ENCODE measurements at regions not wholly inside any gene's neighbourhood (a gene's known extent, or its start where the extent isn't known, plus 50 kb on each side); places are given as distances from the start of the nearest gene placed in this dataset.

DNA sequence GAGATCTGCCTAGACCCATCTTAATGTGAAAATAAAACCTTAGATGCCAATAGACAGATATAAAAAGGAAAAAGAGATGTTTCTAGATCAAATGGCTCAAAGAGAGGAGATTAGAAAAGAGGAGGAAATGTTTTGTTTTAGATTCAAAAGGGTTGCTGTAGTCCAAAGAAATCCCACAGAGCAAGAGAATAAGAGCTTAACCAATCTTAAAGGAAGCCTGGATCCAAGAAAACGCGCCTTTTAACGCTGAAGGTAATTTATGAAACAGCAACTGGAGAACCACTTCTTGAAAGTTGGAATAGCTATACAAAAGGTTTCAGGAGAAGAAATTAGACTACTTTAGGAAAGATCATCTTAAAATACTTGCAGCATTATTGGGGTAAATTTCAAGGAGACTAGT lies 298.8 kb downstream of the BRINP2 start:
- Histone ChIP-seq H3K27ac (no peak overlapping the region), H3K9me3 (replicated peaks in 1 of 3) (no peaks in the 10 kb centered on the region), H3K4me1 (replicated peaks in 1 of 2) (no peaks in the 10 kb centered on the region), H3K36me3 (replicated peaks in 1 of 2) (no peaks in the 10 kb centered on the region), H3K27me3 (no peaks in the 10 kb centered on the region), H3K4me3 (no peak overlapping the region)
- no peak for DNase-seq
- no peak for TF ChIP-seq POLR2A (IDR thresholded peaks at IDR 0.05)
- TF ChIP-seq, protein P1, sequence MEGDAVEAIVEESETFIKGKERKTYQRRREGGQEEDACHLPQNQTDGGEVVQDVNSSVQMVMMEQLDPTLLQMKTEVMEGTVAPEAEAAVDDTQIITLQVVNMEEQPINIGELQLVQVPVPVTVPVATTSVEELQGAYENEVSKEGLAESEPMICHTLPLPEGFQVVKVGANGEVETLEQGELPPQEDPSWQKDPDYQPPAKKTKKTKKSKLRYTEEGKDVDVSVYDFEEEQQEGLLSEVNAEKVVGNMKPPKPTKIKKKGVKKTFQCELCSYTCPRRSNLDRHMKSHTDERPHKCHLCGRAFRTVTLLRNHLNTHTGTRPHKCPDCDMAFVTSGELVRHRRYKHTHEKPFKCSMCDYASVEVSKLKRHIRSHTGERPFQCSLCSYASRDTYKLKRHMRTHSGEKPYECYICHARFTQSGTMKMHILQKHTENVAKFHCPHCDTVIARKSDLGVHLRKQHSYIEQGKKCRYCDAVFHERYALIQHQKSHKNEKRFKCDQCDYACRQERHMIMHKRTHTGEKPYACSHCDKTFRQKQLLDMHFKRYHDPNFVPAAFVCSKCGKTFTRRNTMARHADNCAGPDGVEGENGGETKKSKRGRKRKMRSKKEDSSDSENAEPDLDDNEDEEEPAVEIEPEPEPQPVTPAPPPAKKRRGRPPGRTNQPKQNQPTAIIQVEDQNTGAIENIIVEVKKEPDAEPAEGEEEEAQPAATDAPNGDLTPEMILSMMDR (IDR thresholded peaks at IDR 0.05) = no peak
- intact Hi-C loops (cut with DNase I) = no loop called here
- 90 to 95% (median 92%) methylated on average over 3 of the region's 3 CpGs for WGBS, 4 donors

DNA sequence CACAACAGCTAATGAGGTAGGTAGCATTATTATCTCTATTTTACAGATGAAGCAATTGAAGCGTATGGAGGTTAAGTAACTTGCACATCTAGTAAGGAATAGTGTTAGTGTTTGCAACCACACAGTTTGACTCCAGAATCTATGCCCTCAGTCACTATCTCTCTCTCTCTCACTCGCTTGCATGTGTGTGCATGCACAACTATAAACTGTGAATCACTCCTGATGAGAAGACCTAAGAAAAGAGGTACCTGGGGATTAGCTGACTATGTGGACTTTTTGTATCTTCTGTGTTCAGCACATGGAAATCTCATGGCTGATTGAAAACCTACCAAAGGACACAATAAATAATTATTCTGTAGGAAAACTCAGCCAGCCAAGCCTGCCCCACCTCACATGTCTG lies 295.5 kb downstream of the BRINP2 start:
- intact Hi-C loops (cut with DNase I) = no loop called here
- WGBS, 4 donors = 77 to 84% (median 83%) methylated on average over 2 of the region's 2 CpGs
- no peak overlapping the region for H3K4me3 ChIP-seq

DNA sequence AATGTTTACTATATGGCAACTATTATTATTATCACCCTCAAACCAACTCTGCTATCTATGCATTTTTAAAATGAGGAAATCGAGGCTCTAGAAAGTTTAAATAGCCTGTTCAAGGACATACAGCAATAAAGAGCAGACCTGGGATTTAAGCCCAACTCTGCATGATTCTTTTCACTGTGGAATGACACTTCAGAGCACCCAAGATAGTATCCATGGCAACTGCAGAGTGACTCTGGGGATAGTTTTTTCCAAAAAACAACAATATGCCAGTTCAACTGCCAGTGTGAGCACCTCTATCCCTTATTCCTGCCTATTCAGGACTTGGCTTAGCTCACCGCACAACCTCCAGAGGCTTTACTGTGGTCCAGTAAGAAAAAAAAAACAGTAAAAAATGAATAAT lies 293.9 kb downstream of the BRINP2 start:
- WGBS, 4 donors = 51 to 67% (median 52%) methylated on average over 2 of the region's 2 CpGs
- intact Hi-C loops (cut with DNase I) = no loop called here
- TF ChIP-seq, protein P1 (IDR thresholded peaks at IDR 0.05) = no peak
- TF ChIP-seq POLR2A (IDR thresholded peaks at IDR 0.05) = no peak
- Histone ChIP-seq H3K36me3 (replicated peaks in 1 of 2) (no peaks in the 10 kb centered on the region), H3K27me3 (no peaks in the 10 kb centered on the region), H3K27ac (no peak overlapping the region), H3K9me3 (replicated peaks in 1 of 3) (no peaks in the 10 kb centered on the region), H3K4me1 (replicated peaks in 1 of 2) (no peaks in the 10 kb centered on the region), H3K4me3 (no peak overlapping the region)
- DNase-seq = no peak

More for the DNA sequence above, 295.5 kb downstream of the BRINP2 start:
- Histone ChIP-seq H3K27me3 (no peaks in the 10 kb centered on the region), H3K4me1 (replicated peaks in 1 of 2) (no peaks in the 10 kb centered on the region), H3K27ac (no peak overlapping the region), H3K9me3 (replicated peaks in 1 of 3) (no peaks in the 10 kb centered on the region), H3K36me3 (replicated peaks in 1 of 2) (no peaks in the 10 kb centered on the region)
- DNase-seq = no peak
- TF ChIP-seq, protein P1 (IDR thresholded peaks at IDR 0.05) = no peak
- no peak for TF ChIP-seq POLR2A (IDR thresholded peaks at IDR 0.05)

DNA sequence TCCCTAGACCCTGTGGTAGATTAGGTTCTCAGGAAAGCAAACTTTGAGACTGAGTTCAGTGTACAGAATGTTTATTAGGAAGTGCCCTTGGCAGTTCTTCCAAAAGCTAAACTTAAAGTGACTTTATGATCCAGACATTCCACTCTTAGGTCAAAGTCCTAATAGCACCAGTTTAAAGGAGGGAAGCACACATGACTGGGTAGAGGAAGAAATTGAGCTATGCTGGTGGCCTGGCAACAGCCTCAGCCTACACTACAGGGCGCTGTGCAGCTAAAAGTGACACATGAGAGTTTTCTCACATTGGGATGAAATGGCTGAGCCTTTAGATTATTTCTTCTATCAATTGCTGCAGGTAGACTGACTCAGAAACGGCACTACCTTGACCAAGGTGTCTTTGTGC lies 280.4 kb downstream of the BRINP2 start:
- no peaks in the 10 kb centered on the region for H3K4me1 ChIP-seq (replicated peaks in 1 of 2)
- TF ChIP-seq POLR2A (IDR thresholded peaks at IDR 0.05) = no peak
- TF ChIP-seq, protein P1 (IDR thresholded peaks at IDR 0.05) = no peak
- DNase-seq = no peak
- WGBS, 4 donors = 55 to 75% (median 68%) methylated on average over 2 of the region's 2 CpGs
- no peak overlapping the region for H3K27ac ChIP-seq
- no peak overlapping the region for H3K4me3 ChIP-seq
- no peaks in the 10 kb centered on the region for H3K9me3 ChIP-seq (replicated peaks in 1 of 3)
- intact Hi-C loops (cut with DNase I) = no loop called here
- no peaks in the 10 kb centered on the region for H3K36me3 ChIP-seq (replicated peaks in 1 of 2)
- H3K27me3 ChIP-seq = no peaks in the 10 kb centered on the region

All from adrenal gland (tissue), 9 donors.